Medulla oblongata (tissue), 1 donor: ENCODE measurements at regions not wholly inside any gene's neighbourhood (a gene's known extent, or its start where the extent isn't known, plus 50 kb on each side); places are given as distances from the start of the nearest gene placed in this dataset.
"Not testable (repeated sequence)": the region's sequence is repeated elsewhere in the genome, so short reads cannot be mapped to it uniquely, and the experiment has no call there.

ENCODE experiments used
- DNase-seq: peaks from one replicate; pipeline ENCODE4 v3.0.0-alpha.2; 2015; ENCODE audit errors: extremely low spot score

DNA sequence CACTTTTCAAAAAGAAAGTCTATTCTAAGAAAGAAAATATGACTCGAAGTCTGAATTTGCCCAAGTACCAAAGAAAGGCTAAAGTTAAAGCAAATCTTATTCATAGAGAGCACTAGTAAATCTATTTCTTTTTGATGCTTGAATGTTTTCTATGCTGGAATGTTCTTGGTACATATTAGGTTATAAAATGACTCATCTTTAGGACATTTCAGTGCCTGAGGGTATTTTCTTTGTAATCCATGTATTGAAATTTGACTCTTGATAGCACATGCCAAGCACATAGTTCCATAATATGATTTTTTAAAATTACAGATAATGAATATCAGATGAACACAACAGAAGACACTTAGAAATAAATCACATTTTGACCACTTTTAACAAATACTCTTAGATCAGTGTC lies 232.8 kb downstream of the TRIML1 start:
- no peak for DNase-seq

DNA sequence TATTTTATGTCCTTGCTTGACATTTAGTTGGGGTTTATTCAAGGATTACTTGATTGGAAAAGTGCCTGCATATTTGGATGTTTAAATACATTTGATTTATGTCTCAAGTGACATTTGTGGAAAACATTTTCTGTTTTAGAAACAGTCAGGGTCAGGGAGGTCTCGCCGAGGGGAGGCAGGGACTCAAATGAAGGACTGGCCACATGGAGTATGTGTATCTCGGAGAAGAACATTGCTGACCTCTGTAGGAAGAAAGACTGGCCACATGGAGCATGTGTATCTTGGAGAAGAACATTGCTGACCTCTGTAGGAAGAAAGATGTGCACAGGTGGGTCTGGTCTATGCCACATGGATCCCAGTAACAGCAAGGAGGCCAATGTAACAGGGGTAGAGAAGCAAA lies 233.6 kb downstream of the TRIML1 start:
- no peak for DNase-seq

DNA sequence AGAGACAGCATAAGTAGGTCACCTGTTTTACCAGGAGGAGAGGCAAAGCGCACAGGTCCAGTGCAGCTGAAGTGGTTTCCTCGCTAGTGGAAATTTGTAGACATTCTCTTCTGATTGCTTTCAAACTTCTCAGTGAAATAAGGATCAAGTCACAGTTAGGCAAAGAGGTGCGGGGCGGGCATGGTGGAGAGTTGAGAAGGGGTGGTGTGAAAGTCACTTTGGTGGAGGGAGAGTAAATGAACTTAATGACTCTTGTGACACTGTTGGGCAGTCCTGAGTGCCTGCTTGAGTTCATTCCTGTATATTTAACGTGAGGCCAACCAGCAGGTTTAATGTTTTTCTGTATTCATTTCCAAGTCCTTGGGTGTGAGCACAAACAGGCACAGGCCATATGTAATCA lies 235.6 kb downstream of the TRIML1 start:
- no peak for DNase-seq

DNA sequence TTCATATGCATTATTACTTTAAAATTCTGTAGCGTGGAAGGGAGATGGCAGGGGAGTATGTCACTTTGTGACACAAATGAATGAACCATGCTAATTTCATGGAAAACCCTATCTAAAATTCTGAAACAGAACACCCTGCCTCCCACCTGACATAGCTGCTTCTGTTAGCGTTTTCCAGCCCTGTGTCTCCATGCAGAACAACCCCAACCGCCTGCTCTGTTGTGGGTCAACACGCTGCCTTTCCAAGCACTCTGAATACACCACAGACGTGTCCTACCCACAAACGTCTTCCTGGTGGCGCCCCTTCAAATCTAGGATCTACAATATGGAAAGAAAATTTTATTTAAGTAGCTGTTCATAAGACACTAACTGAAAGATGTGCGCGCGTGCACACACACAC lies 238.6 kb downstream of the TRIML1 start:
- no peak for DNase-seq

DNA sequence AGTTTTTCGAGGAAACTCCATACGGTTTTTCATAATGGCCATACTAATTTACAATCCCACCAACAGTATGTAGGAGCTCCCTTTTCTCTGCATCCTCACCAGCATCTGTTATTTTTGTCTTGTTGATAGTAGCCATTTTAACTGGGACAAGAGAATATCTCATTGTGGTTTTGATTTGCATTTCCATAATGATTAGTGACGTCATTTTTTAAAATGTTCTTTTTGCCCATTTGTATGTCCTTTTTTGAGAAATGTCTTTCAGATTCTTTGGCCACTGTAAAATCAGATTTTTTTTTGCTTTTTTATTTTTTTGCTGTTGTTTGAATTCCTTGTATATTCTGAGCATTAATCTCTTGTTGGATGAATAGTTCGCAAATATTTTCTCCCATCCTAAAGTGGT lies 243.9 kb downstream of the TRIML1 start:
- no peak for DNase-seq

DNA sequence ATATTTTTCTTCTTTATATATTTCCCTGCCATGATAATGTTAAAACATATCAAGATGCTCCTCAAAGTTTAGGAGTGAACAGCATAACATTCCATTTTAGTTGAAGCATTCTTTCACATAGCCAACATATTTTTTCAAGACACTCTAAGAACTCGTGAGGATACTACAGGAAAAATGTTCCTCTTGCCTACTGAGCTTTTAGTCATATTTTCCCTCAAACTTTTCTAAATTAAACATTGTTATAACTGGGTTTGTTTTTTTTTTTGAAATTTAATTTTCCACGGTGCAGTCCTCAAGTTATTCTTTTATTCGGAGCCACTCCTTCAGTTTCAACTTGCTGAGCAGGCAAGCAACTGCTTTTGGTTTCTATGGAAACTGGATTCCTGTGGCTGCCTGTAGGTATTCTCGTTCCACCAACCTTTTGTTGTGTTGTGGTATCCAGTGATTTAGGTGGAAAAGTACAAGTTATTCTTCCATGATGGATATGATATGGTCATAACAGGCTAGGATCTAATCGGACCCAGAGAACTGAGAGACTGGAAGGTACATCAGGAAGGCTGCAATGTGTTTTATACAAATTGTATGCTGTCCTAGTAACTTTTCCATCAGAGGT lies 248.0 kb downstream of the TRIML1 start:
- no peak for DNase-seq

DNA sequence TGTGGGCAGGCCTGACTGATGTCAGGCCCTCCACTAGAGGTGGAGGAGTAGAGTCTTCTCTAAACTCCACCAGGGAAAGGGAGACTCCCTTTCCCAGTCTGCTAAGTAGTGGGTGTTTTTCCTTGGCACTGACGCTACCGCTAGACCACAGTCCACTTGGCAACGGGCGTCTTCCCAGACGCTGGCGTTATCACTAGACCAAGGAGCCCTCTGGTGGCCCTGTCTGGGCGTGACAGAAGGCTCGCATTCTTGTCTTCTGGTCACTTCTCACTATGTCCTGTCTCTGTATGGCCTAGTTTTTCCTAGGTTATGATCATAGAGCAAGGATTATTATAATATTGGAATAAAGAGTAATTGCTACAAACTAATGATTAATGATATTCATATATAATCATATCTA lies 252.1 kb downstream of the TRIML1 start:
- DNase-seq = not testable (repeated sequence)

DNA sequence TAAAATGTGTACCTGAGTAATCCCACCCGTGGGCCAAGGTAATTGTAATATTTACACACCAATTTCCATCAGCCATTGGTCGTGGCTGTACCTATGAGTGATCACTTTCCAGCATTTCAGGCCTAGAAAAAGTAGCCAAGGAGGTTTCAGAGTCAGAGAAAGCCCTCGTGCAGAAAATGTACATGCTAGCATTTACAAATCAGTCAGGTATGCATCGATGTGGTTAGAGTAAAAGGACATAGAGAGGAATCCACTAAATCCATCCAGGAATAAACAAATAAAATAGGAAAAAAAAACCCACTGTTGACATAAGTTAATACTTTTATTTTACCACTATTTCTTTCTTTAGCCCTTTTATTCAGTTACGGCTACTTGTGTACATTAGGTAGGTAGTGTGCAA lies 256.8 kb downstream of the TRIML1 start:
- DNase-seq = no peak

DNA sequence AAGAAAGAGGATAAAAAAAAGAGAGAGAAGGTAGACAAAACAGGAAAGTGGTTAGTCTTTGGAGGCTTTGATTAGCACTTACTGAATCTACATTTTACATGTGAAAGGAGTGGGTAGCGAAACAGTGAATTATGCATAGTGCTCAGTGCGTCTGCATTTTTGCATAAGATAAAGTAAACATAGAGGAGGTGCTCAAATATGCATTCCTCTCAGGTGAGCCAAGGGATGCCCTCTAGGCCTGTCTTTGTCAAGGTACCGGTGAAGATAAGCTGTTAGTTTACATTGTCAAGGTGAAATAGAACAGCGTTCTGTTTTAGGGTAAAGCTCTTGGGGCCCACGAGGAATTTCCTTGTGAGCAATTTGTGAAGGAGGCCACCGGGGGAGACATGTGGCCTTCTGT lies 260.6 kb downstream of the TRIML1 start:
- no peak for DNase-seq

DNA sequence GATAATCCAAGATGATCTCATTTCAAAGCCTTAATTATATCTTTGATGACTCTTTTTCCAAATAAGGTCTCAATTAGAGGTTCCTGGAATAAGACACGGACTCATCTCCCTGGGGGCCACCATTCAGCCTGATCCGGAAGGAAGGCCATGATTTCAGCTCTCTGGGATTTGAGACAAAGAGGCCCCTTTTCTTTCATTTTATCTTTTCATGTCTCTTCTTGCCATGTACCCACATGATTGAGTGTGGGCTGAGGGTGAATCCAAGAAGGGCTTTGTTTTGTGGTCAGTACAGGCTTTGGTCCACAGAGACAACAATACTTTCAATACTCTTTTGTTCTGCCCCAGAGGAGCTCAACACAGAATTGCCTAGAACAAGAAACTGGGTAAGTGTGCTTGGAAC lies 261.2 kb downstream of the TRIML1 start:
- DNase-seq = peak; percentile 76

DNA sequence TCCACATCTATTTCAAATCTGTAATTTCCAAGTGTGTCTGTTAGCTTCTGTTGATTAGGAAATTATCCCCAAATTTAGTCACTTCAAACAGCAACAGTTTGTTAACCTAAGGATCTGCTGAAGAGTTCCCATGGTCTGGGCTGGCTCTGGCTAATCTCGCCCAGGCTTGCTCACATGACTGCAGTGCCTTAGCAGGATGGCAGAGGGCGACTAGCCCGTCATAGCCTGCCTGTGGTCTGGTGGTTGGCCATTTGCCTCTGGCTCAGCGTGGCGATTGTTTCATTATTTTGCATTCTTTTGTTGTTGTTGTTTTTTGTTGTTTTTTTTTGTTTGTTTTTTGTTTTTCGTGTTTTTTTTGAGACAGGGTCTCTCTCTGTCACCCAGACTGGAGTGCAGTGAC lies 264.0 kb downstream of the TRIML1 start:
- no peak for DNase-seq

DNA sequence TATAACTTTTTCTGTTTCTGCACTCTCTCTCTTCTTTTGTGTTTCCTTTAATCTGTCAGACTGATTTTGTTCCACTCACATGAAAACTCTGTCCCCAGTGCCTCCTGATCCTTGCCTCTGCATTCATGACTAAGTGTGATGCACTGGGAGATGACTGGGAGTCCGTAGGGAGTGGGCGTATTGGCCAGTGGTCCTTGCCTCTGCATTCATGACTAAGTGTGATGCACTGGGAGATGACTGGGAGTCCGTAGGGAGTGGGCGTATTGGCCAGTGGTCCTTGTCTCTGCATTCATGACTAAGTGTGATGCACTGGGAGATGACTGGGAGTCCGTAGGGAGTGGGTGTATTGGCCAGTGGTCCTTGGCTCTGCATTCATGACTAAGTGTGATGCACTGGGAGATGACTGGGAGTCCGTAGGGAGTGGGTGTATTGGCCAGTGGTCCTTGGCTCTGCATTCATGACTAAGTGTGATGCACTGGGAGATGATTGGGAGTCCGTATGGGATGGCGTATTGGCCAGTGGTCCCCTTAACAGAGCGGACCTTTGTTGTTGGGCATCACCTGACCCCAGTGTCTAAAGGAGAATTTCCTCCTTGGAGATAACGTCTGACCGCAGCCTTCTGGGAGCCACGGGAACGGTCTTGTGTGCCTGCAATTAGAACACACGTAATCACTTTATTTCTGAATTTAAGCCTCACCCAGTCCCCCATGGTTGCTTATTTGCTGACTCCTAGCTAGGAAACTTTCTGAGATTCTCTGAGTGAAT lies 266.0 kb downstream of the TRIML1 start:
- not testable (repeated sequence) for DNase-seq

DNA sequence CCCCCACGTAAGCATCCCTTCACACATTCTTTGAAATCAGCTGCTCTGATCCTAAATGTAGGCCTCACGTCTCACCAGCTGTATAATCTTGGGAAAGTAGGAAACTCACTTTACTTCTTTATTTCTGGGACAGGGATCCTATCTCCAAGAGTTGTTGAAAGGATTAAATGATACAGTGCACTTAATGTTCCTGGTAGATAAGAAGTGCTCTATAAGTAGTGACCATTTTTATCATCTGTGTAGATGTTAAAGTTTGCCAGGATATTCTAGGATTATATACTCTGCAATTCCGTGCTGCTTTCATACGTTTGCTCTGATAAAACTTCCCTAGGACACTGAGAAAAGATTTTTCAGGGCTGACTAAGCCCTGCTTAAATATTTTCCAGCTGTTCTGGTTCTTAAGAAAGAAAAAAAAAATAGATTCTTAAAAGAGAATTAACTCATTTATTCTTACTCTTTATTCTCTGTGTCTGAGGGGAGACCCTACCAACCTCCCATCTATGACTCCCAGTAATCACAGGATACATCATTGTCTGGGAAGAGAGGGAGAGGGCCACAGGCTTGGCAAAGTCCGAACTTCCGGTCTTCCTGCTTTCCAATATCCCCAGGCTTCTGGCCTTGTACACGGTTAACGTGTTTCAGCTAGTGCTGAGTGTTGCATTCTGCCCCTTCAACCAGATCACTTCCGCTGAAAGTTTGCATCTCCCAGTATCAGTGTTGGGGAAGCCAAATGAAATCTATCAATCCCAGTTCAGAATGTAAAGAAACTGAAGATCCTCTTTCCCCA lies 269.2 kb downstream of the TRIML1 start:
- DNase-seq = no peak

DNA sequence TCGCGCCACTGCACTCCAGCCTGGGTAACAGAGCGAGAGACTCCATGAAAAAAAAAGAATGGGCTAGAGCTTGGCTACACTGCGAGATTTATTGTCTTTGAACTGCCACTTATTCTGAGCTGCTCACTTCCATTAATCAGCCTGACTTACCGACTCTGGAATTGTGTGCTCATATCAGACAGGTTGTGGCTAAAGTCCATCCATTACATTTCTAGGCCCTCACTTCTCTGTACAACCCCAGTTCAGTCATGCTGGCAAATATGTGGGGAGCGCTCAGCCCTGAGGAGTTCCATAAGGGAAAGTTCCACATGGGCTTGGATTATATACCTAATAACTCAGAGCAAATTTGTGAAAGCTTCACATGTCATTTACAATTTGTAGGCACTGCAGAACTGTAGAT lies 270.6 kb downstream of the TRIML1 start:
- no peak for DNase-seq

DNA sequence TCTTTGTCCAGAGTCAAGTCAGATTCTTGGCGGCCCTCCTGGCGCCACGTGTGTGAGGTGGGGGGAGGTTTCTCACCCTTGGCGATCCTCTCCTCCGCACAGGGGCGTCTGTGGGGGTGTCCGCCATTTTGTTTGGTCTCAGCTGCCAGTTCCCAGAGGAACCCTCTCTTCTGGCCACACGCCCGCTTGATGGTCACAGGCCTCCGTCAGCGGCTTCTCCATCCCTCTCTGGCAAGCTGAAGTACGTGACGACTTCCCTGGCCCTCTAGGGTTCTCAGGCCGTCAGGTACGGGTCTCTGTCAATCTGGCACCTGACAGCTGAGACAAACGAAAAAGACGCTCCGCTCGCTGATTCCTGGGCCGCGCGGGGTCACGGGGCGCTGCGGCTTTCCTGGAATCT lies 272.6 kb downstream of the TRIML1 start:
- no peak for DNase-seq

DNA sequence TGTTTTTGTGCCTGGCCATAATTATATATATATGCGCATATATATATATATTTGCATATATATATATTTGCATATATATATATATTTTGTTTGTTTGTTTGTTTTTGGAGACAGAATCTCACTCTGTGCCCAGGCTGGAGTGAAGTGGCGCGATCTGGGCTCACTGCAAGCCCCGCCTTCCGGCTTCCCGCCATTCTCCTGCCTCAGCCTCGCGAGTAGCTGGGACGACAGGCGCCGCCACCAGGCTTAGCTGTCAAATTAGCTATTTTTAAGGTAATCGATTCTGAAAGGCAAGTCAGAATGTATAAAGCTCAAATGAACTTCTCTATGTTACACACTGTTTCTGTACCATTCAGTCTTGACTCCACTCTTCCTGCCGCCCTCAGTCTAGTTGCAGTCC lies 273.3 kb downstream of the TRIML1 start:
- DNase-seq = no peak

DNA sequence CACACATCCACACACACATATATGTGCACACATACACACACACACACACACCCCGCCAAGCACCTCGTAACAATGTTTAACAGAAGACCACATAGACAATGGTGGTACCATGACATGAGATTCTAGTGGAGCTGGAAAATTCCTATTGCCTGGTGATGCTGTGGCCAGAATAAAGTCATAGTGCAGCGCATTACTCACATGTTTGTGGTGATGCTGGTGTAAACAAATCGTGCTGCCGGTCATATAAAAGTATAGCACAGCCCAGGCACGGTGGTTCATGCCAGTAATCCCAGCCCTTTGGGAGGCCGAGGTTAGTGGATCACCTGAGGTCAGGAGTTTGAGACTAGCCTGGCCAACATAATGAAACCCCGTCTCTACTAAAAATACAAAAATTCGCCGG lies 275.2 kb downstream of the TRIML1 start:
- no peak for DNase-seq

DNA sequence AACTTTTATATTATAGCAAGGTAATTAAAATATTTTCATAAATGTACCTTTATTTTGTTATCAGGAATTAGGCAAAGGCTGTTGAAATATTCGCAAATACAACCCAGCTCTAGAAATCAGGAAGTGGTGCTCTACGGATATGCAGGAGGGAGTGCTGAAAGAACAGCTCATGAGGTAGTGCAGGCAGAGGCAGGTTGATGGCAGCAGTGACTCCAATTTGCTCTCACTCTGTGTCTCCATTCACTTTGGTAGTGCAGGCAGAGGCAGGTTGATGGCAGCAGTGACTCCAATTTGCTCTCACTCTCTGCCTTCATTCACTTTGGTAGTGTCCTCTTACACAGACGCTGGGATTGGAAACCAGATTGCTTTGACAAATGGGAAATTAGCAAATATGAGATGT lies 277.9 kb downstream of the TRIML1 start:
- no peak for DNase-seq

DNA sequence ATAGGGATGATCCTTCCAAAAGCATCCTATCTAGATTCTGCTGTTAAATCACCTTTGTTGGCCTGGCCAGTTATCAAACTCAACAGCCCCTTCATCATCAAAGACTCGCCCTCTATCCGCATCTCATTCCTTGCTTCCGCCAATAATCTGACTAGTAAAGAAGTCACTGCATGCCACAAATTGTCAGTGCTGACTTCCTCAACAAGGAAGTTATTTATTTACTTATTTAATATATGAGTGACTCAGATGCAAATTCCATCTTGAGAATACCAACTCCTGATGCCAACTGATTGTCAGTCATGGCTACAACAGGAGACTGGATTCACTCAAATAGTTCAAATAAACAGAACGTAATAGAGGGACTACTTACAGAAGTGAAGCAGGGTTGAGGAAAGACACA lies 283.8 kb downstream of the TRIML1 start:
- DNase-seq = no peak

DNA sequence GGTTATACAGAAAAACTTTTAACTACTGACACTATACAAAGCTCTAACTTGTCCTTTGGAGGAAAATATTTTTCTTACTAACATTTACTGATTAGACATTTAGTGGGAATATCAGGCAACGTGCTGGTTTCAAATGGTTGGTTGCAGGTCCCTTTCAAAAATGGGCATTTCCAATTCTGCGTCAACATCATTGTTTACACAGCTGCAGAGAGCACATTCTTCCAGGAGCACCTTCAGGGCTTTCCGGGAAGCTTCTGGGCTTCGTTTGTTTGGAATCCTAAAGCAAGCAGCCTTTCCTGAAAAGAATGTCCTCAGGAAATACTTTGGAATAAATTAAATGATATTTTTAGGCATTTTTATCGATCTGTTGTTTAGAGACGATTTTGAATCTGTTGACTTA lies 289.7 kb downstream of the TRIML1 start:
- no peak for DNase-seq

DNA sequence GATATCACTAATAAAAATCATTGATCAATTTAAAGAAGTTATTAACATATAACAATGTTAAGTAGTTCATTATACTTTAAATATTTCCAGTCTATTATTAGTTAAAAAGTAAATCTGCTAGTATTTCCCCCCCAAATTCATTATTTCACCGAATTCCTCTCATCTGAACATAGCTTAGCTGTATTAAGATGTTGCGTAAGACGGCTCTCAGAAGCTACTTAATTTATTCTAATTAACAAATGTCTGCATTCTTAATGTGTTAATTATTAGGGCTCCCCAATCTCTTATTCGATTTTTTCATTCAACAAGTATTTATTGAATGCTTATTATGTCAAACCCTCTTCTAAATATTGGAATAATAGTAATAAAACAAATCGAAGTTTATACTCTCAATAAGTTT lies 290.7 kb downstream of the TRIML1 start:
- no peak for DNase-seq

DNA sequence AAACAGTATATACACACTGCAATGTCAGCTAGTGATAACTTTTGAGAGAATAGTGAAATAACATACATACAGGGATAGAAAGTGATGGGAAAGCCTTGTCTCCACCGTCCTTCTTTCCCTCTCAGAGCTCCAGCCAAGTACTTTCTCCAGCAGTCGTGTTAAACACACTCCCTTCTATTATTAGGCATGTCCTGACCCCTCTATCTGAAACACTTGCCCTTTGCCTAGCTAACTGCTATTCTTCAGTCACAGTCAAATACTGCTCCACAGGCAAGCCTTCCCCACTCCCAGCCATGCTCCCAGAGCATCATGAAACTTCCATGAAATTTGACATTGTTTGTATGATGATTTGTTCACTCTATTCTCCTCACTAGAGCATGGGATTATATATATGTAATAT lies 291.1 kb downstream of the TRIML1 start:
- no peak for DNase-seq

DNA sequence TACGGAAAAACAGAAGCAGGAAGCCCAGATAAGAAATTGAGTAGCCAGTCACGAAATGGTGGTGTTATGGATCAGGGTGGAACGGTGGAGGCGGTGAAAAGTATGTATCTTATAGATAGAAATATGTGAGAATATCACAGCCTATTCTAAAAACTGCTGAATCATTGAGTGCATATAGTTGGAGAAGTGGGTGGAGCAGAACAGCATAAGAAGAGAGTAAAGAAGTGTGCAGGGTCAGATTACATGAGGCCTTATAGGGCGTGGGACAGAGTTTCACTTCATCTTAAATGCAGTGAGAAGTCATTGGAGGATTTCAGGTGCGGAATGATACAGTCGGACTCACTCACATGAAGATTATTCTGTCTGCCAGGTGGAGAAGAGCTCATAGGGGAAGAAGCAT lies 293.1 kb downstream of the TRIML1 start:
- DNase-seq = no peak
